GM19463 (cell line): ENCODE measurements at regions not wholly inside any gene's neighbourhood (a gene's known extent, or its start where the extent isn't known, plus 50 kb on each side); places are given as distances from the start of the nearest gene placed in this dataset.
"Not testable (repeated sequence)": the region's sequence is repeated elsewhere in the genome, so short reads cannot be mapped to it uniquely, and the experiment has no call there.

ENCODE experiments used
- ATAC-seq: cut with Tn5 transposase; IDR thresholded peaks from one replicate; pipeline ENCODE4 v1.9.1; 2021; ENCODE audit warnings: mild to moderate bottlenecking, moderate library complexity; ENCODE audit not compliant: unreplicated experiment

DNA sequence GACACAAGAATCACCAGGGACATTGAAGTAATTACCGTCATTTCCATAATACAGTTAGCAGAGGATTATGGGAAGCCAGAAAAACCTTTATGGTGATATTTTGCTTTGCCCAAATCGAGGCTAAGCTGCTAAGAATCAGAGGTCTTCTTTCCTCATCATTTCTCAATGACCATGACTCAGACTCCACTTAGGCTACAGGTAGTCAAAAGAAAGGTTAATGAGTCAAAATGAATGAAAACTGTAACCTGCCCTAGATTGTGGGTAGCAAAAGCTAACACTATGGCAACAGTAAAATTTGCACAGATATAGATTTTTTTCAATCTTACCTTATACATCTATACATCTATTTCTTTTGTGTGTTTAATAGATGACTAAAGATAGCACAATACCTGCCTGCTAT lies 185.8 kb downstream of the CARTPT start:
- no peak for ATAC-seq

DNA sequence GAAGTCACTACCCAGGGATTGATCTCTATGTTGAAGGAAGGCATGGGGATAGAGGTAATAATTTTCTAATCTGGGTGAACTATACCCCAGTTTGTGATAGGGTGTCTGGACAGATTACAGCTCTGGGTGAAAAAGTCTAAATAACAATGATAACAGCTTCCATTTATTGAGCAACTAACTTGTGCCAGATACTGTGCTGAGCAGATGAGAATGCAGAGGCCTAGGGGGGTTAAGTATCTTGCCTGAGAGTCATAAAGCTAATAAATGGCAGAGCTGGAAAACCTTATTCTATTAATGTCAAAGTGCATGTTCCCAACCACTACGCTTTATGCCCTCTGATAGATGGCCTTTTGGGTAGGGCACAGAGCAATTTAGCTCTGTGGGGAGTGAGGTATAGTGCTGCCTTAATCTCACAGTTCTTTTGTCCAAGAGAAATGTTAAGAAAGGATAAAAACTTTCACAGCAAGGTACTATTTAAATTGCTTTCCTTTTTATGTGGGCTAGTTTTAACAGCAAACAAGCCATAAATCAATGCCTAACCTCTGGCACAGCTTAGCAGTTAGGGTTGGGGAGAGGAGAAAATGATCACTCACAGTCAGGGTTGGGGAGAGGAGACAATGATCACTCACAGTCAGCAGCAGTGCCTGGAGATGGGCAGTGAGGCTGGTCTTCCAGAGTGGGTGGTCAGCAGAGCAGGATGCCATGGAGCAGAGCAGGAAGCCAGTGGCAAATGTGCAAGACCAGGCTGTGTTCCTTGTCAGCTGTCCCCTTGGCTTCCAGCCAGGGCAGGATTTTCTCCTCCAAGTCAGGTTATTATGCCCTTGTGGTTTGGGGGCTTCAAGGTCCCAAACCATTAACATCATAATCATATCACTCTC lies 187.0 kb downstream of the CARTPT start:
- no peak for ATAC-seq

DNA sequence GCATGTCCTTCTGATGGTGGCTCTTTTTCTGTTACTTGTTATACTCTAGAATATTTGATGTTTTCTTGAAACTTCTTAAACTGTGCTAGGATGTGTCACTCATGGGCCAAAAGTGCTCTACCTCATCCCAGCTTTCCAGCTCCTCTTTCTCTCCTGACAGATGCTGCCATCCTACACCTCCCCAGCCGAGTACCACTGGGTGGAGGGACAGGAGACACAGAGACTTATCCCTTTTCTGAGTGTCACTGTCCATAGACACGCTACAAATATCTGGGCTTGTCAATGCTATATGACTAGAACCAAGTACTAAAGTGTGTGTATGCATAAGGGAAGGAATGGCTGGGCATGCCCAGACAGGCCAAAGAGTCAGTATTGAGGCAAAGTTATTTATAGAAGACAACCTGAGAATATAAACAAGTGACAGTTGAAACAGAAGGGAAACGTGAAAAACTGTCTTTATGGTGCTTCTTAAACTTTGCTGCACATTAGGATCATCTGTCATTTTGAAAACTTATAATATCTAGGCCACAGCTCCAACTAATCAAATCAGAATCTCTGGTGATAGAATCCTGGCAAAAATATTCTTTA lies 188.0 kb downstream of the CARTPT start:
- ATAC-seq: no peak

DNA sequence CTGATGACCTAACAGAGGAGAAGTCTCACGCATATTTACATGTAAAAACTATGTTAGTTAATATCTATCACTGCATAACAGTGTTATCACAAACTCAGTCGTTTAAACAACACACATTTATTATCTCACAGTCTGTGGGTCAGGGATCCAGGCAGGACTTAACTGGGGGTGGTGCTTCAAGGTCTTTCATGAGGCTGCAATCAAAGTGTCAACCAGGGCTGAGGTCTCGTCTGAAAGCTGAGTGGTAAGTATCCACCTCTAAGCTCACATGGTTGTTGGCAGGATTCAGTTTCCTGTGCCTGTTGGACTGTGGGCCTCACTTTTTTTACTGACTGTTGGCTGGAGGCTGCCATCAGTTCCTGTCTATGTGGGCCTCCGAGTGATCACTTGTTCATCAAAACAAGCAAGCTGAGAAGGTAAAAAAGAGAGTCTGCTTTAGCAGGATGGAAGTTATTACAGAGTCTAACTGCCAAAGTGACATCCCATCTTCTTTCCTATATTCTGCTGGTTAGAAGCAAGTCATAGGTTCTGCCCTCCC lies 188.6 kb downstream of the CARTPT start:
- no peak for ATAC-seq

DNA sequence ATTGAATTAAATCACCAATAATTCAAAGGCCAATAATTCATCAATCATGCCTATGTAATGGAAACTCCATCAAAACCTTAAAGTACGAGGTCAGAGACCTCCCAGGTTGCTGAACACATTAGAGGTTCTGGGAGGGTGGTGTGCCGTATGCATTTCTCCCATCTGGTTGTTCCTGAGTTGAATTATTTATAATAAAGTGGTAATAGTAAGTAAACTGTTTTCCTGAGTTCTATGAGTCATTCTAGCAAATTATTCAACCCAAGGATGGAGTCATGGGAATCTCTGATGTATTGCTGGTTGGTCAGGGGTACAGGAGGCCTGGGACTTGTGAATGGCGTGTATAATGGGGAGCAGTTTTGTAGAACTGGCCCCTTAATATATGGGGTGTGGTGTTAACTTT lies 191.7 kb downstream of the CARTPT start:
- ATAC-seq: no peak

- ATAC-seq: no peak
These were observed 192.9 kb downstream of the CARTPT start for GRCh38 chr5:71912021-71912420.

GRCh38 chr5:71914281-71914680 lies 193.0 kb upstream of the MAP1B start:
- no peak for ATAC-seq

- ATAC-seq: no peak
These were observed 184.6 kb upstream of the MAP1B start for GRCh38 chr5:71922584-71923106.

DNA sequence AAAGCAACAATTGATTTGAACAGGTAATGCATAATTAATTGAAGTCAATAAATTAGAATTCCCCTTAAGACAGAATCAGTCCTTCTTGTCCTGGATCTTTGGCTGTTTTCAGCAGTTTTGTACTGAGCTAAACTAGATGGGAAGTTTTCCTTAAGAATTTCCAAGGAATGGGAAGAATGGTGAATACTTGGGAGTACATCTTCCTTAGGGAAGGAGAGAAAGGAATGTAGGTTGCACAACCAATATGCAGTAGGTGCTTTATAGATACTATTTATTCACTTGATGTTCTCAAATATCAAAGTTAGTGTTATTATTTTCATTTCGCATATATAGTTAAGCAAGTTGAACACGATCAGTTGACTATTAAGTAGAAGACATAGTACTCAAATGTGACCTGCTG lies 183.5 kb upstream of the MAP1B start:
- no peak for ATAC-seq

DNA sequence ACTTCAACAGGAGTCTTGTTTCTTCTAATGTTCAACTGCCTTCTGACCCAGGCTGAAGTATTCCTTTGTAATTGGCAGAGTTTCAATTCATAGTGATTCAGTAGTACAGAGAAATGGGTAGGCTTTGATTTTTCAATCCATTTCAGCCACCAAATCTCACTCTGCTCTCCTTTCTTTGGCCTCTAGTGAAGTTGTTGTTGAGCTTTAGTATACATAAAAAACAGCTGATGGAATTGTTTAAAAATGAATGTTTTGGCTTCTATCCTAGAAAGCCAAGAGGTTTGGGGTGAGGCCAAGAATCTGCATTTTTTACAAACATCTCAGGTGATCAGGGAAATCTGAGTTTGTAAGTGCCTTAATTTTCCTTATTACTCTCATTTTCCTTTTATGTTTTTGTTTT lies 182.9 kb upstream of the MAP1B start:
- ATAC-seq: no peak

DNA sequence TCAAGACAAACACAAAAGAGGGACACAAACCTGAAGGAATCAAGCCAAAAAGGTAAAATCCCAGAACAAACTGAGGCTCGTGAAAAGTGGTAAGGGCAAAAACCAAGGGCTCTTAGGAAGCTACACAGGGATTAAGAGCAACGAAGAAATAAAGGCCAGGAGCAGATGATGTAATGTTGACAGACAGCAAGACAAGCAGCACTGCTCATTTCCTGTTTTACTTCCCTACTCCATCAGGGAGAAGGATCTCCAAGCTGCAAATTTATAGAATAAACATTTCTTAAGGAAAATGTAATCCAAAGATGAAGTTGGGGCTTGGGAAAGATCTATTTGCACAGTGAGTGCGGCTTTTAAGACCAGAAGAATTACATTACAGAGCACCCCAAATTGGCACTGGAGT lies 182.3 kb upstream of the MAP1B start:
- no peak for ATAC-seq

- no peak for ATAC-seq
These were observed 181.6 kb upstream of the MAP1B start for GRCh38 chr5:71925608-71926091.

- no peak for ATAC-seq
These were observed 178.3 kb upstream of the MAP1B start for GRCh38 chr5:71929003-71929402.

- ATAC-seq: not testable (repeated sequence)
These were observed 176.7 kb upstream of the MAP1B start for GRCh38 chr5:71930554-71930953.

DNA sequence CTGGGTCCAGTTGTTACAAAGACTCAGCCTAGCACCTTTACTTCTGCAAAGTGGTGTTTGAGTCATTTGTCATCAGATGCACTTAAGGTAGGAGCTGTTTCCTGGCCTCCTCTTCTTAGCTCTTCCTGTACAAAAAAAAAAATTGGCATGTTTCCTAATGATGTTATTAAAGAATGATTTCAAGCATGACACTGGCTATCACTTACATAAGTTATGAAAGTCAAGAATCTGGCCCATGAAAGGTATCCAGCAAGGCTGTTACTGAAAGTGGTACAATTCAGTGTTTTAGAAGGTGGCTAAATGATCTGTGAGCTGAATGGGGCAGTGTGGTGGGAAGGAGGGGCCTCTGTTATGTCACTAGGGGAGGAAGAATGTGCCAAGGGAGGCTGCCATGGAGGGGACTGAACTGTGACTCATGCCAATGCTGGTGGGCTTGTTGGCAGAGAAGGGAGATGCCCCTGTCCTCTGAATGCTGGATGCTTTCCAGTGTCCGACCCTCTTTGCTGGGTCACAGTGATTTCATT lies 175.1 kb upstream of the MAP1B start:
- ATAC-seq: no peak

DNA sequence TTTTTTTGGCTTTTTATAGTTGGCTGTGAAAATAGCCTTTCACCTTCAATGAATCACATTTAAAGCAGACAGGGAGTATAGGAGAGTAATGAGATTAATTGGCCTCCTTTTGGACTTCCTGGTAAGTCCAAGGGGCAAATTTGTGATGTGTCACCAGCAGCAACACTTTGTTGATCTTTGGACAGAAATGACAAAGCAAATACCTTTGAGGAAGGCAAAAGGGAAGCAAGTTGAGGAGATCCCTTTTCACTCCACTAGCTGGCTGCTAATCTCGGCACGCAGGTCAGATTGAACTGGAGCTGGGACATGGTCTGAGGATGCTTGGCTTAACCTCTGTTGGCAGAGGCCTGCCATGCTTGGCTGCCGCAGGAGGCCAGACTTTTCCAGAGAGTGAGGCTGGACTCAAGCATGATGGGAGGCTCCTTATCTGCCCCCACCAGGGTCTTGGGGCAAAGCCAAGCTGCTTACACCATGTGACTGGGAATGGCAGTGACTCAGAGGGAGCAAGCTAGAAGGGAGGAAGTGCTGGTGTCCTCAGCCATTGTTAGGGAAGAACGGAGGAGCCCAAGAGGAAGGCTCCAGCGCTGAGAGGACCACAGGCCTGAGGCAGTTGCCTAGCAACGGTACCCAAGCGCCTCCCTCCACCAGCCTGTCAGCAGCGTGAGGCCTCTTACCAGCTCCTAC lies 174.5 kb upstream of the MAP1B start:
- no peak for ATAC-seq

GRCh38 chr5:71934322-71934721 lies 173.0 kb upstream of the MAP1B start:
- ATAC-seq: no peak

DNA sequence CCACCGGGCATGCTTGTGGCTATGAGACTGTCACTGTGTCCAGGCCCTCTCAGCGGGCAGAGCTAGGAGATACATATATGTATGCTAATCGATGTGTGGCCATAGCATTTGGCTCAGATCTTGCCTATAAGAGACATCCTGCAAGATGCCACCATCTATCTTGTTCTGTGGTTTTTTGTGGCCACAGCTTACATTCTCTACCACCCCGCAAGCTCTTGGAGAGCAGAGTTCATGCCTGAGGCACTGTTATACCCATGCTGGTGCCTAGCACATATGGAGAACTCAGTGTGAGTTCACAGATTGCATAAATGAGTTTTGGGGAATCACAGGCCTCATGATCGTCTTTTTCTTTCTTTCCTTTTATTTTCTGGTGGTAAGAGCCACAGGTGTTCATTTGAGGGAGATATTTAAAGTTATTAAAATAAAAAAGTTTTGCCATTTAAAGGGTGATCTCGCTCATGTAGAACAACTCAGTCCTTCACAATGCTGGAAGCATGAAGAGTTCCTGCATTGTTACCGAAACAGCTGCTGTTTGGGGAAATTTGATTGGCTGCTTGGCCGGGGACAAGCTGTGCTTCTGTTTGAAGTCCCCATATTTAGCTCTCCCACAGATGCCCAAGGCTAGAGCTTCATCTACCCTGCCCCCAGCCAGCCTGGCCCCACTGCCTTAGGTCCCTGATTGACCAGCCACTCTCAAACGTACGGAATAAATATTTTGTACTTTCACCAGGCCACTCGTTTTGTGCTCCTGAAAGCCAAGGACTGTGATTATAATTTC lies 169.2 kb upstream of the MAP1B start:
- no peak for ATAC-seq

DNA sequence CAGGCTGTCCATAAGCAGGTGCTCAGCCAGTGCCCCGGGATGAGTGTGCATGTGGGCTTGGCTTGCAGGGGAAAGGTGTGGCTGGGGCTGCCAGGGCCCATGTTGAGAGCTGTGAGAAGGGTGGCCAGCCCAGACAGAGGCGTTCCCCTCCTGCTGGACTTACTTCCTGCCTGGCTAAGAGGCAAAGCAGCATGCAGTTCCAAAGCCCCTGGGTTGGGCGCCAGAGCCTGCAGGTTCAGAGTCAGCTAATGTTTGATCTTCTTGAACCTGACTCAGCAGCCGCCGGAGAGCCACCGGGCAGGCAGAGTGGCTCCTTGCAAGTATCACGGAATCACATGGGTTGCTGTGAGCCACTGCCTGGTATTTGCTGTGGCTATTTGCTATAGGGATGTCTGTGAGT lies 168.4 kb upstream of the MAP1B start:
- ATAC-seq: no peak

- ATAC-seq: no peak
These were observed 167.6 kb upstream of the MAP1B start for GRCh38 chr5:71939452-71940230.
